ENCODE measurements at regions not wholly inside any gene's neighbourhood (a gene's known extent, or its start where the extent isn't known, plus 50 kb on each side); places are given as distances from the start of the nearest gene placed in this dataset.

GRCh38 chr16:35562919-35563318 lies 2103.5 kb downstream of the TP53TG3F start:
- H3K36me3 Mint-ChIP-seq = no peaks in the 10 kb centered on the region
- peaks cover 80% of the 10 kb centered on the region for H3K9me3 Mint-ChIP-seq
- H3K27ac Mint-ChIP-seq = no peak overlapping the region
- no peak for DNase-seq (ENCODE audit: low spot score in 2 of 2, unreplicated experiment in 2 of 2)
- H3K27me3 Mint-ChIP-seq (ENCODE audit: low read depth) = no peaks in the 10 kb centered on the region
- no peaks in the 10 kb centered on the region for H3K4me1 Mint-ChIP-seq
- H3K4me3 Mint-ChIP-seq = no peak overlapping the region
- TF ChIP-seq, protein P1, sequence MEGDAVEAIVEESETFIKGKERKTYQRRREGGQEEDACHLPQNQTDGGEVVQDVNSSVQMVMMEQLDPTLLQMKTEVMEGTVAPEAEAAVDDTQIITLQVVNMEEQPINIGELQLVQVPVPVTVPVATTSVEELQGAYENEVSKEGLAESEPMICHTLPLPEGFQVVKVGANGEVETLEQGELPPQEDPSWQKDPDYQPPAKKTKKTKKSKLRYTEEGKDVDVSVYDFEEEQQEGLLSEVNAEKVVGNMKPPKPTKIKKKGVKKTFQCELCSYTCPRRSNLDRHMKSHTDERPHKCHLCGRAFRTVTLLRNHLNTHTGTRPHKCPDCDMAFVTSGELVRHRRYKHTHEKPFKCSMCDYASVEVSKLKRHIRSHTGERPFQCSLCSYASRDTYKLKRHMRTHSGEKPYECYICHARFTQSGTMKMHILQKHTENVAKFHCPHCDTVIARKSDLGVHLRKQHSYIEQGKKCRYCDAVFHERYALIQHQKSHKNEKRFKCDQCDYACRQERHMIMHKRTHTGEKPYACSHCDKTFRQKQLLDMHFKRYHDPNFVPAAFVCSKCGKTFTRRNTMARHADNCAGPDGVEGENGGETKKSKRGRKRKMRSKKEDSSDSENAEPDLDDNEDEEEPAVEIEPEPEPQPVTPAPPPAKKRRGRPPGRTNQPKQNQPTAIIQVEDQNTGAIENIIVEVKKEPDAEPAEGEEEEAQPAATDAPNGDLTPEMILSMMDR (IDR thresholded peaks at IDR 0.05; ENCODE audit: unreplicated experiment) = no peak

- TF ChIP-seq, protein P1 (IDR thresholded peaks at IDR 0.05; ENCODE audit: unreplicated experiment) = no peak
- Mint-ChIP-seq H3K4me3 (no peak overlapping the region), H3K9me3 (peaks cover 78% of the 10 kb centered on the region), H3K36me3 (no peaks in the 10 kb centered on the region), H3K4me1 (no peaks in the 10 kb centered on the region), H3K27ac (no peak overlapping the region), H3K27me3 (ENCODE audit: low read depth) (no peaks in the 10 kb centered on the region)
- no peak for DNase-seq (ENCODE audit: low spot score in 2 of 2, unreplicated experiment in 2 of 2)
Observed at GRCh38 chr16:35564148-35564547, 2104.7 kb downstream of the TP53TG3F start.

DNA sequence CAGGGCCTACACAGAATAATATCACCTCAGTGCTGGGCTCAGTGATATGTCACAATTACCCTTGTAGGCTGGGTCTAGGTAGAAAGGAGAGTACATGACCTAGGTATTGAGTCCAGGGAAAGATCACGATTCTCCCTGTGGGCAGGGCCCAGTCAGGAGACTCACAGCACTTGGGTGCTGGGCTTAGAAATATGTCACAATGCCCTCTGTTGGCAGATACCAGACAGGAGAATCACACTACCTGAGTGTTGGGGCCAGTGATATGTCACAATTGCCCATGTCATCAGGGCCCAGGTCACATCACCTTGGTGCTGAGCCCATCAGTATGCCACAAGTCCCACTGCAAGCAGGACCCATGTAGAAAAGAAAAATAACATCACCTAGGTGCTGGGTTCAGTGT lies 2105.5 kb downstream of the TP53TG3F start:
- Mint-ChIP-seq H3K4me3 (no peak overlapping the region), H3K36me3 (no peaks in the 10 kb centered on the region), H3K4me1 (no peaks in the 10 kb centered on the region), H3K27ac (no peak overlapping the region), H3K27me3 (ENCODE audit: low read depth) (no peaks in the 10 kb centered on the region), H3K9me3 (peaks cover 75% of the 10 kb centered on the region)
- TF ChIP-seq, protein P1 (IDR thresholded peaks at IDR 0.05; ENCODE audit: unreplicated experiment) = no peak
- DNase-seq (ENCODE audit: low spot score in 2 of 2, unreplicated experiment in 2 of 2) = no peak

GRCh38 chr16:35565626-35566025 lies 2106.2 kb downstream of the TP53TG3F start:
- no peak overlapping the region for H3K4me3 Mint-ChIP-seq
- H3K27me3 Mint-ChIP-seq (ENCODE audit: low read depth) = no peaks in the 10 kb centered on the region
- TF ChIP-seq, protein P1 (IDR thresholded peaks at IDR 0.05; ENCODE audit: unreplicated experiment) = no peak
- peaks cover 76% of the 10 kb centered on the region for H3K9me3 Mint-ChIP-seq
- no peak for DNase-seq (ENCODE audit: low spot score in 2 of 2, unreplicated experiment in 2 of 2)
- no peak overlapping the region for H3K27ac Mint-ChIP-seq
- no peaks in the 10 kb centered on the region for H3K36me3 Mint-ChIP-seq
- no peaks in the 10 kb centered on the region for H3K4me1 Mint-ChIP-seq

DNA sequence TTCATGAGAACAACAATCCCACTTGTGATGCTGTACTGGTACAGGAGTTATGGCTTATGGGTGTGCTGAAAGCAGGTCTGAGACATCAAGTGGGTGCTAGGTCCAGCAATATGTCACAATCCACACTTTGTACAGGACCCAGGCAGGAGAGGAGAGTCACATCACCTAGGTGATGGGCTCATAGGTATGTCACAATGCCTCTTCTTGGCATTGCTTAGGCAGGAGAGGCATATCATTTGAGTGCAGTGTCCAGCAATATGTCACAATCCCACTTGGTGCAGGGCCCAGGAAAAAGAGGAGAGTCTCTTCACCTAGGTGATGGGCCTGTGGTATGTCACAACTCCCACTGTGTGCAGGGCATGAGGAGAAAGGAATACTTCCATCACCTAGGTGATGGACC lies 2110.0 kb downstream of the TP53TG3F start:
- H3K4me3 Mint-ChIP-seq = no peak overlapping the region
- H3K4me1 Mint-ChIP-seq = no peaks in the 10 kb centered on the region
- no peaks in the 10 kb centered on the region for H3K36me3 Mint-ChIP-seq
- no peaks in the 10 kb centered on the region for H3K27me3 Mint-ChIP-seq (ENCODE audit: low read depth)
- no peak overlapping the region for H3K27ac Mint-ChIP-seq
- peaks cover 74% of the 10 kb centered on the region for H3K9me3 Mint-ChIP-seq
- DNase-seq (ENCODE audit: low spot score in 2 of 2, unreplicated experiment in 2 of 2) = no peak
- TF ChIP-seq, protein P1 (IDR thresholded peaks at IDR 0.05; ENCODE audit: unreplicated experiment) = no peak

GRCh38 chr16:35570946-35571345 lies 2111.5 kb downstream of the TP53TG3F start:
- TF ChIP-seq, protein P1 (IDR thresholded peaks at IDR 0.05; ENCODE audit: unreplicated experiment) = no peak
- Mint-ChIP-seq H3K4me3 (no peak overlapping the region), H3K36me3 (no peaks in the 10 kb centered on the region)

More at GRCh38 chr16:35570946-35571345, 2111.5 kb downstream of the TP53TG3F start:
- Mint-ChIP-seq H3K27me3 (ENCODE audit: low read depth) (no peaks in the 10 kb centered on the region), H3K27ac (no peak overlapping the region), H3K4me1 (no peaks in the 10 kb centered on the region), H3K9me3 (peaks cover 67% of the 10 kb centered on the region)
- DNase-seq (ENCODE audit: low spot score in 2 of 2, unreplicated experiment in 2 of 2) = no peak
